ENCODE measurements at regions not wholly inside any gene's neighbourhood (a gene's known extent, or its start where the extent isn't known, plus 50 kb on each side); places are given as distances from the start of the nearest gene placed in this dataset.

DNA sequence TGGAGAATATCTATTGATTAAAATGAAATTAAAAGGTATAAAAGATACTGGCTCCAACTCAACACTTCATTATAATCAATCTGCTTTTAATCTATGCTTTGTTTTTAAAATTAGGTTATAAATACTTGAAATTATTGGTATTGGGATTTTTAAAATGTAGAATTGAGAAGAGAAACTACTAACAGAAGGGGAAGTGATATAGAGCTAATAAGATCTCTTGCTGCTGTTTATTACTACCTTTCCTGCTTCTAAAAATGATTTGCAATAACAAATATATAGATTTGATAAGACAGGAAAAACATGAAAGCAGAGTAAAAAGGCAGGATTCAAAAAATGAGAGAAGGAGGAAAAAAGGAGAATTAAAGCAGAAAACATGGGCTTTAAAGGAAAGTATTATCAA, 209.3 kb upstream of the NREP start:
- no peak for TF ChIP-seq CTCF (IDR thresholded peaks at IDR 0.05; ENCODE audit: low read depth, low read length)
- no peak for TF ChIP-seq POLR2A (IDR thresholded peaks at IDR 0.05; ENCODE audit: extremely low read depth, insufficient read length)
- TF ChIP-seq MAX (IDR thresholded peaks at IDR 0.05; ENCODE audit: low read depth, low read length) = no peak
